Fibroblast of mammary gland (primary cell): ENCODE measurements at regions not wholly inside any gene's neighbourhood (a gene's known extent, or its start where the extent isn't known, plus 50 kb on each side); places are given as distances from the start of the nearest gene placed in this dataset.

Source experiments
- DNase-seq: peaks from one replicate; pipeline ENCODE4 v3.0.0-alpha.2; 2010; ENCODE audit warnings: low read depth
- H3K4me3 ChIP-seq: 2 replicates; pipeline ENCODE4 v1.5.1; 2011; ENCODE audit warnings: low read depth, mild to moderate bottlenecking, low read length, moderate library complexity; ENCODE audit not compliant: control insufficient read depth
- TF ChIP-seq, protein P1 (sequence below): conservative IDR thresholded peaks from 2 replicates; pipeline ENCODE4 v1.5.1; 2011; ENCODE audit warnings: low read depth, low read length, inconsistent platforms; ENCODE audit not compliant: control insufficient read depth, insufficient read depth

DNA sequence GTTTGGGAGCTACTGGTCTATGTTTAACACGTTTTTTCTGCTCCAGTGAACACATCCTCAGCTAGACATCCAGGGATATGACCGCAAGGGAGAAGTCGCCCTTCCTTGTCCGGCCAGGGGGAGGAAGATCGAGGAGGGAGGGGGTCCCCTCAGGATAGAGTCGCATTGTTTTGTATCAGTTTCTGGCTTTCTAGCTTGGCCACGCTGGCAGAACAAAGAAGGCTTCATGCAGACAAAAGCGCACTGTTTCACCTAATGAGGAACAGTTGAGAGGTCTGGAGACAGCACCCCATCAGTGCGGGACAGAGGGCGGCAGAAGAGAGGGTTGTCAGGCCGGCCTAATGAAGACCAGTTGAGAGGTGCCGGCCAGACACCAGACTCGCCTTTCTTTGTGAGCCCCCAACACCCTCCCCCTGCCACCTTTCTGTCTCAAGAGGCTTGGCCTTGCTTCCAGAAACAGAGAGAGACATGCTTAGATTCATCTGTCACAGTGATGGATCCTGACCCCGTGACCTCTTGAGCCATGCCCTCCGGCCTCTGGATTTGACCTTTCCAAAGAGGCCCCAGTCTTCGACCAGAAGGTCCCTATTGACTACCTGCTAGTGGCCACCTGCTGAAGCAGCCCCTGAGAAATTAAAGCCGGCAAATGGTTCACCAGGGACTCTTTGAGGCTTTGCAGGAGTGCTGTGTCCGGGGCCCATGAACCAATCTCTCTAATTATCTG, 254.7 kb upstream of the TBX3 start:
- H3K4me3 ChIP-seq = no peak overlapping the region
- DNase-seq = no peak
- TF ChIP-seq, protein P1, sequence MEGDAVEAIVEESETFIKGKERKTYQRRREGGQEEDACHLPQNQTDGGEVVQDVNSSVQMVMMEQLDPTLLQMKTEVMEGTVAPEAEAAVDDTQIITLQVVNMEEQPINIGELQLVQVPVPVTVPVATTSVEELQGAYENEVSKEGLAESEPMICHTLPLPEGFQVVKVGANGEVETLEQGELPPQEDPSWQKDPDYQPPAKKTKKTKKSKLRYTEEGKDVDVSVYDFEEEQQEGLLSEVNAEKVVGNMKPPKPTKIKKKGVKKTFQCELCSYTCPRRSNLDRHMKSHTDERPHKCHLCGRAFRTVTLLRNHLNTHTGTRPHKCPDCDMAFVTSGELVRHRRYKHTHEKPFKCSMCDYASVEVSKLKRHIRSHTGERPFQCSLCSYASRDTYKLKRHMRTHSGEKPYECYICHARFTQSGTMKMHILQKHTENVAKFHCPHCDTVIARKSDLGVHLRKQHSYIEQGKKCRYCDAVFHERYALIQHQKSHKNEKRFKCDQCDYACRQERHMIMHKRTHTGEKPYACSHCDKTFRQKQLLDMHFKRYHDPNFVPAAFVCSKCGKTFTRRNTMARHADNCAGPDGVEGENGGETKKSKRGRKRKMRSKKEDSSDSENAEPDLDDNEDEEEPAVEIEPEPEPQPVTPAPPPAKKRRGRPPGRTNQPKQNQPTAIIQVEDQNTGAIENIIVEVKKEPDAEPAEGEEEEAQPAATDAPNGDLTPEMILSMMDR = no peak

DNA sequence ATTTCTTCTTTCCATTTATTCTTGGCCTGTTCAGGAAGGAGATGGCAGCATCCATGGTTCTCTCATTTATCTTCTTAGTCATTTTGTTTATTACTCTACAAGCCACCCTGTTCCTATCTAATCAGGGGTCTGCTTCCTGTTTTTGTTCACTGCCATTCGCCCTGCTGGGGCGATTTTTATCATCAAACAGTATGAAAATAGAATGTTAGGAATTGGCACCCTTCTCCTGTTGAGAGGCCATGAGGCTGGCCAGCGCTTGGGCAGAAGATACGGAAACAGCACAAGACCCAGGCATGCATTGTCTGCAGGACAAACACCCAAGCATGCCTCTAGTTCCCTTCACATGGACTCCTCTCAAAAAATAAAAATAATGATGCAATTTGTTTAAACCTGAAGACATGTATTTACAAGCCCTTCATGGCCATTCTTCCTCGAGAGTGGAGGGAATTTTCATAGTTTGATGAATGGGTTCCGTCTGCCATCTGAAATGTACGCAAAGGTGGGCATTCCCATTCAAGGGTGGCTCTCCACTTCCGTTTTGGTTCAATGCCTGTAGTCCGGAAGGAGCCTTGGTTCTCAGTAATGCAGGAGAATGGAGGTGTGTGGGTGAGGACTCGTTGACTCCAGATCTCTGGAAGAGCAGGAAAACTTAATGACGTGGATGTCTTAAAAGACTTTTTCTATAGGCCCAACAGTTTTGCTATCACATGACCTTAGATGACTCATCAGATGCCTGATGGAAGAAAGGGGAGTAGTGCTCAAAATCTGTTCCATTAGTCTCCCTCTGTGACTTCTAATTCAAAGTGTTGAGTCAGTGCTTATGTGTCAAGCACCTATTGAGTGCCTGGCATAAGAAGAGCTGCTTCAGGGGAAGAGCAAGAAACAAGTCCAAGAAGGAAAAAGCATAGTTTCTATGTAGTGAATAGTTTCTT, 252.4 kb upstream of the TBX3 start:
- TF ChIP-seq, protein P1 = no peak
- no peak overlapping the region for H3K4me3 ChIP-seq
- peak; percentile 90 for DNase-seq

DNA sequence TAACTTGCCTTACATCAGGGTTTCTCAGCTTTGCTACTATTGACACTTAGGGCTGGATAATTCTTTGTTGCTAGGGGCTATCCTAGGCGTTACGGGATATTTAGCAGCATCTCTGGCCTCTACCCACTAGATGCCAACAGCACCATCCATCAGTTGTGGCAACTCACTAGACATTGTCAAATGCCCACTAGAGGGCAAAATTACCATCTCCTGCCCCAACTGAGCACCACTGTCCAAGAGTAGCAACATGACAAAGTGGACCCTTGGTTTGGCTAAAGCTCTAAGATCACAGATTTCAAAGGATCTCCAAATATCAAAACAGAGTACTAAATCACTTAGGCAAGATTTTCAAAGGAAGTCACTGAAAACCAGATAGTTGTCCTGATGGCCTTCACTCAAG, 251.7 kb upstream of the TBX3 start:
- DNase-seq = peak; percentile 28
- TF ChIP-seq, protein P1 = peak; percentile 21

DNA sequence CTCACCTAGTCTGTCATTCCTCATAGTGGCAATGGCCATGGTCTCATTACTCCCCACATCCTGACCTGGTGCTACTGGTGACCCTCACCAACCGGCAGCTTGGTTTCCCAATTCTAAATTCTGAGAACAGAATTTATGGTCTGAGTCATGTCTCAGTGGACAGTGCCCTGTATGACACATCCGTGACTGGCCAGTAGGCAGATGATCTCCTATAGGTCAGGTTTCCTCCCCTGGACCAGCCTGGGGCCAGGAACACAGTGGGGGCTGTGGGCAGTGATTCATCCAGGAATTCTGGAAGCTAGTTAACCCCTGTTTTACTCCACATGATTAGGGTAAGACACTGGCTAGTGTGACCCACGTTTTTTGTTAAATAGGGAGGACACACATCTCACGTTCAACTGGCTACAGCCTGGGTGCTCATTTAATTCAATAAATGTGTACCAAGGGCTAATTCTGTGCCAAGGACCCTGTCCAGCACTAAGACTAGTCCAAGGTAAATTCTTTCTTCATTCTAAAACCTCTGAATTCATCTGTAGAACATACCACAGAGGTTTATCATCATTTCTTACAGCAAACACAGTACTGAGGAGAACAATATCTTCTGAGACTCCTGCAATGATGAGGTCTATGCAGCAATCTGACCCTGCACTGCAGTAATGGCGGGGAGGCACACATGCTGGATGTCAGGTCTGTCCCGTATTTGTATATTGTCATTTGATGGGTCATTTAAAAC, 249.6 kb upstream of the TBX3 start:
- H3K4me3 ChIP-seq = no peak overlapping the region
- TF ChIP-seq, protein P1 = no peak
- peak; percentile 99 for DNase-seq

More for the DNA sequence above, 251.7 kb upstream of the TBX3 start:
- H3K4me3 ChIP-seq = no peak overlapping the region

DNA sequence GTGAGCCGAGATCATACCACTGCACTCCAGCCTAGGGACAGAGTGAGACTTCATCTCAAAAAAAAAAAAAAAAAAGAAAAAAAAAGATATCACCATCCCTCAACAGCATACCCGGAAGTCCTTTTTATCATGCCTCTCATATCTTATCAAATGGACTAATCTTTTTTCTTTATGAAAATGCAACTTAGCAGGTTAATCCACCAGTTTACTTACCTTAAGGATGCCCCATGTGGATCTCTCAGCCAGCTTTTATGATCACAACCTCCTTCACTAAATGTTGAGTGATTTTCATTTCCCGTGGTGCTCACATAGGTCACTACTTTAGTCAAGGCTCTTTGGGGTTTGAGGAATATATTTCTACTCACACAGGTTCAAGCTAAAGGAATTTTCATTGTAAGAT, 248.8 kb upstream of the TBX3 start:
- H3K4me3 ChIP-seq = no peak overlapping the region
- no peak for DNase-seq
- TF ChIP-seq, protein P1 = no peak

DNA sequence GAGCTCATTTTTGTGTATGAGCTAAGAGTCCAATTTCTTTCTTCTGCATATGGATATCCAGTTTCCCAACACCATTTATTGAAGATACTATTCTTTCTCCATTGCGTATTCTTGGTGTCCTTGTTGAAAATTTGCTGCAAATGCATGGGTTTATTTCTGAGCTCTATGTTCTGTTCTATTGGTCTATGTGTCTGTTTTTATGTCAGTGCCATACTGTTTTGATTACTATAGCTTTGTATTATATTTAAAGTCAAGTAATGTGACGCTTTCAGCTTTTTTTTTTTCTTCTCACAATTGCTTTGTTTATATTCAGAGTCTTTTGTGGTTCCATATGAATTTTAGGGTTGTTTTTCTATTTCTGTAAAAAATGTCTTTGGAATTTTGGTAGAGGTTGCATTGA, 247.1 kb upstream of the TBX3 start:
- TF ChIP-seq, protein P1 = no peak
- H3K4me3 ChIP-seq = no peak overlapping the region
- DNase-seq = no peak
